NT2/D1 (cell line): ENCODE measurements at regions not wholly inside any gene's neighbourhood (a gene's known extent, or its start where the extent isn't known, plus 50 kb on each side); places are given as distances from the start of the nearest gene placed in this dataset.

ENCODE experiments used
- DNase-seq: peaks from one replicate; pipeline ENCODE4 v3.0.0-alpha.2; 2011; ENCODE audit warnings: low read depth, low spot score
- H3K27me3 ChIP-seq: 2 replicates; pipeline ENCODE4 v1.6.0; 2011; ENCODE audit warnings: mild to moderate bottlenecking; ENCODE audit not compliant: insufficient read length, insufficient read depth
- H3K36me3 ChIP-seq: 2 replicates; pipeline ENCODE4 v1.6.1; 2011; ENCODE audit warnings: mild to moderate bottlenecking, low read length, mixed read lengths; ENCODE audit not compliant: insufficient read depth, insufficient read length
- H3K4me1 ChIP-seq: 2 replicates; pipeline ENCODE4 v1.5.1; 2011; ENCODE audit not compliant: insufficient read depth, insufficient read length
- H3K4me3 ChIP-seq: 2 replicates; pipeline ENCODE4 v1.5.1; 2011; ENCODE audit warnings: low read depth; ENCODE audit not compliant: insufficient read length
- H3K9ac ChIP-seq: 2 replicates; pipeline ENCODE4 v1.6.0; 2011; ENCODE audit warnings: low read depth; ENCODE audit not compliant: insufficient read length
- H3K9me3 ChIP-seq: 2 replicates; pipeline ENCODE4 v1.5.1; 2011; ENCODE audit warnings: mild to moderate bottlenecking, low read length; ENCODE audit not compliant: insufficient read depth
- SUZ12 ChIP-seq: IDR thresholded peaks from 2 replicates; pipeline ENCODE4 v1.6.1; 2011; ENCODE audit not compliant: insufficient read length, insufficient read depth; ENCODE audit errors: extremely low read depth
- YY1 ChIP-seq: IDR thresholded peaks from 2 replicates; pipeline ENCODE4 v1.6.1; 2011; ENCODE audit not compliant: insufficient read length, insufficient read depth
- ZNF274 ChIP-seq: IDR thresholded peaks from 2 replicates; pipeline ENCODE4 v1.6.1; 2011; ENCODE audit warnings: mild to moderate bottlenecking, low read depth, low read length

GRCh38 chr6:130740308-130740707 lies 86.9 kb upstream of the SMLR1 start:
- no peak for DNase-seq
- no peaks in the 10 kb centered on the region for H3K4me1 ChIP-seq
- H3K36me3 ChIP-seq: no peaks in the 10 kb centered on the region
- H3K9ac ChIP-seq: no peak overlapping the region
- H3K9me3 ChIP-seq: no peaks in the 10 kb centered on the region
- TF ChIP-seq ZNF274: no peak
- no peak for TF ChIP-seq SUZ12
- no peak for TF ChIP-seq YY1
- no peaks in the 10 kb centered on the region for H3K27me3 ChIP-seq
- no peak overlapping the region for H3K4me3 ChIP-seq

GRCh38 chr6:130742131-130742681 lies 85.0 kb upstream of the SMLR1 start:
- TF ChIP-seq YY1 (no peak), ZNF274 (no peak), SUZ12 (no peak)
- Histone ChIP-seq H3K9ac (no peak overlapping the region), H3K27me3 (no peaks in the 10 kb centered on the region), H3K9me3 (no peaks in the 10 kb centered on the region), H3K4me3 (no peak overlapping the region), H3K36me3 (no peaks in the 10 kb centered on the region), H3K4me1 (no peaks in the 10 kb centered on the region)
- no peak for DNase-seq

GRCh38 chr6:130743175-130743574 lies 84.0 kb upstream of the SMLR1 start:
- H3K36me3 ChIP-seq: no peaks in the 10 kb centered on the region
- H3K27me3 ChIP-seq: no peaks in the 10 kb centered on the region
- no peaks in the 10 kb centered on the region for H3K4me1 ChIP-seq
- peak; percentile 42 for DNase-seq
- no peak overlapping the region for H3K9ac ChIP-seq
- no peak overlapping the region for H3K4me3 ChIP-seq
- no peaks in the 10 kb centered on the region for H3K9me3 ChIP-seq
- TF ChIP-seq ZNF274 (no peak), YY1 (no peak), SUZ12 (no peak)

- Histone ChIP-seq H3K36me3 (no peaks in the 10 kb centered on the region), H3K4me1 (no peaks in the 10 kb centered on the region), H3K27me3 (no peaks in the 10 kb centered on the region), H3K9ac (no peak overlapping the region), H3K4me3 (no peak overlapping the region), H3K9me3 (peaks cover 10% of the 10 kb centered on the region; the same call in 1 of the 2 replicates)
- no peak for DNase-seq
- TF ChIP-seq ZNF274: no peak
Observed at GRCh38 chr6:130744576-130745366, 82.4 kb upstream of the SMLR1 start.

GRCh38 chr6:130748041-130748440 lies 79.2 kb upstream of the SMLR1 start:
- no peak for DNase-seq
- Histone ChIP-seq H3K9me3 (peaks cover 15% of the 10 kb centered on the region; the same call in 1 of the 2 replicates), H3K9ac (no peak overlapping the region), H3K4me3 (no peak overlapping the region), H3K36me3 (no peaks in the 10 kb centered on the region), H3K27me3 (no peaks in the 10 kb centered on the region), H3K4me1 (no peaks in the 10 kb centered on the region)
- no peak for TF ChIP-seq SUZ12
- TF ChIP-seq YY1: no peak
- TF ChIP-seq ZNF274: no peak

GRCh38 chr6:130749402-130749801 lies 77.8 kb upstream of the SMLR1 start:
- TF ChIP-seq ZNF274 (no peak), SUZ12 (no peak), YY1 (no peak)
- no peak overlapping the region for H3K4me3 ChIP-seq
- DNase-seq: no peak
- no peaks in the 10 kb centered on the region for H3K36me3 ChIP-seq
- H3K27me3 ChIP-seq: no peaks in the 10 kb centered on the region
- no peaks in the 10 kb centered on the region for H3K4me1 ChIP-seq
- H3K9me3 ChIP-seq: peaks cover 15% of the 10 kb centered on the region; the same call in 1 of the 2 replicates
- no peak overlapping the region for H3K9ac ChIP-seq

- DNase-seq: no peak
- Histone ChIP-seq H3K4me3 (no peak overlapping the region), H3K9ac (no peak overlapping the region), H3K4me1 (no peaks in the 10 kb centered on the region), H3K27me3 (no peaks in the 10 kb centered on the region), H3K9me3 (peaks cover 15% of the 10 kb centered on the region; the same call in 1 of the 2 replicates), H3K36me3 (no peaks in the 10 kb centered on the region)
- TF ChIP-seq YY1 (no peak), SUZ12 (no peak), ZNF274 (no peak)
Observed at GRCh38 chr6:130752267-130752666, 74.9 kb upstream of the SMLR1 start.
